HG03280 (cell line): ENCODE measurements at regions not wholly inside any gene's neighbourhood (a gene's known extent, or its start where the extent isn't known, plus 50 kb on each side); places are given as distances from the start of the nearest gene placed in this dataset.
"Not testable (repeated sequence)": the region's sequence is repeated elsewhere in the genome, so short reads cannot be mapped to it uniquely, and the experiment has no call there.

Source experiments
- ATAC-seq: cut with Tn5 transposase; IDR thresholded peaks from one replicate; pipeline ENCODE4 v1.9.1; 2021; ENCODE audit warnings: mild to moderate bottlenecking, moderate library complexity; ENCODE audit not compliant: unreplicated experiment

GRCh38 chr6:84853901-84854300 lies 89.5 kb upstream of the TBX18 start:
- ATAC-seq, result no peak

DNA sequence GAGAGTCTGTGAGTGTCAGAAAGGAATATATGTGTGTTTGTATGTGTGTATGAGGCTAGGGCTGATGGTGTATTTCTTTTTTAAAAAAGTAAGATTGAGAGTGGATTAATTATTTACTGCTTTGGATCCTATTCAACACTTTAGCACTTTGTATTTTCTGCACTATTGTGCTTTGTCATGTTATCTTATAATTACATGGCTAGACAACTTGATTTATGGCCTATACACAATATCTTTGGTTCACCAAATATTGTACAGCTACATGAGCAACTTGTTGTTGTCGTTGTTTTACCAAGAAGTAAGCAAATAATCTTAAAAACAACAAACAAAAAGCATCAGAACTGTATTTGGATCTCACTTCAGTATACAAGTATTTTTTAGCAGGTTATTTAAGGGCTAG lies 84.6 kb upstream of the TBX18 start:
- ATAC-seq, result no peak

DNA sequence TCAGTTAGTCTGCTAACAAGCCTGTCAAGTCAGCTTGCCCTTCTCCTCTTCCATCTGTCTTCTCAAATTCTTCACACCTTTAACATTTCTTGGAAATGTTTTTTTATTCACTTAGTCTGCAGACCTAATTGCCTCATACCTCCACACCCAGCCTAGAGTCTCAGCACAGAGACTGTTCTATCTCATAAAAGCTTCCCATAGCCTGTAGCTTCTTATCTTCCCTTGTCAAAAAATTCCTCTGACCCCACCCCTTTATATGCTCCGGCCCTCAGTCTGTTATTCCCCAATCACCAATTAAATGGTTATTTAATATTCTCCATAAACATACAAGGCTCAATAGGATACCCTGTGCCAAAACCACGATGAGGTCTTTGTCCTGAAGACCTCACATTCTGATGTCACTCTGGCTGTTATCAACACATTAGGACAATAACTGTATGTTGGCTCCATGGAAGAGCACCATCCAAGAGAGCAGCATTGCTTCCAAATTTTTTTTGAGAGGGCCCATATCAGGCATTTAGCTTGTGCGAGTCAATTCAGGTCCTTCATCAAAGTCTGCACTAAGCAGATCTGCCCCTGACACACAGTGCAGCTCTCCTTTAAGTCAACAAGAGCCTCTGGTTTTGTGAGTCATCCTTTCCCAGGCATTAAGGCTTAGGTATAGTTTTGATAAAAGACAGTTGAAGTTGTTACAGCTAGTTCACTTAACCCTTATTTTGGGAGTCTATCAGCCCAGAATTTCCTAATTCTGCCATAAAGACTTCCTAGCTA lies 83.2 kb upstream of the TBX18 start:
- ATAC-seq, result no peak

GRCh38 chr6:84842525-84843166 lies 78.2 kb upstream of the TBX18 start:
- no peak for ATAC-seq

- not testable (repeated sequence) for ATAC-seq
These were observed 72.9 kb upstream of the TBX18 start for GRCh38 chr6:84837068-84837866.

GRCh38 chr6:84836366-84836765 lies 72.0 kb upstream of the TBX18 start:
- ATAC-seq, result no peak

DNA sequence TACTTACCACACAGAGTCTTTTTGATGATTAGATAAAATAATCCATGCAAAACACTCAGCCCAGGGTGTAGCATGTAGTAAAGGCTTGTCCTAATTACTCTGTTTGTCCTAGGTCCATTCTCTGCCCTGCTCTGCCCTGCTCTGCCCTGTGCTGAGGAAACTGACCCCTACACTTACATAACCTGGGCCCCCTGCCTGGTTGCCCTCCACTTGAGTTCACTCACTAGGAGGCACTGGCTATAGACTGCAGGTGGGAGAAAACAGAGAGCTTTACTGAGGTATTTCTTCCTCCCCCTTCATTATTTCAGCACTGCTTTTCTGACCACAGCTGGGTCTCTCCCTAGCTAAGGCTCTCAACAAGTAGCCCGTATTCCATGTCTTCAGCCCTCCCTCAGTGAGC lies 70.9 kb upstream of the TBX18 start:
- ATAC-seq, result no peak

GRCh38 chr6:84831924-84832323 lies 67.5 kb upstream of the TBX18 start:
- ATAC-seq, result not testable (repeated sequence)

DNA sequence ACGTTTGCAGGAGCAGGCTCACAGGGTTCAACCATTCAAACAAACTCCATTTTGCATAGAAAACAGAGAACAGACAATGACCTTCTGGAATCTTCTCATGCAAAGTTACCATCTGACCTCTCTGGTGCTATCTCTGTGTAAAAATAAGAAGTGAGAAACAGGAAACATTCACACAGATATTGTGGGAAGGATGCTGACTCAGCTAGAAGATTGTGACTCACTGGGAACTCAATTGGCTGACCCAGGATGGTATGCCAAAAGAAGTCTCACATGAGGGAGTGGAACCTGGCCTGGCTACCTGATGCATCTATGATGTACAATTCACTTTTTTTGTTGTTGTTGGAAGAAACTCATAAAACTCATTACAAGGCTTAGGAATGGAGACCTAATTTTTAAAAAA lies 61.1 kb upstream of the TBX18 start:
- no peak for ATAC-seq

GRCh38 chr6:84821314-84821713 lies 56.9 kb upstream of the TBX18 start:
- ATAC-seq, result not testable (repeated sequence)

GRCh38 chr6:84816741-84817140 lies 52.3 kb upstream of the TBX18 start:
- ATAC-seq, result no peak

- ATAC-seq, result no peak
These were observed 51.7 kb upstream of the TBX18 start for GRCh38 chr6:84815896-84816735.
